Endodermal cell (in vitro differentiated cells): ENCODE measurements at regions not wholly inside any gene's neighbourhood (a gene's known extent, or its start where the extent isn't known, plus 50 kb on each side); places are given as distances from the start of the nearest gene placed in this dataset.

Source experiments
- DNase-seq: peaks from one replicate; pipeline ENCODE4 v3.0.0-alpha.2; 2017
- H3K27ac ChIP-seq: 2 replicates; pipeline ENCODE4 v1.5.1; 2013; ENCODE audit warnings: mild to moderate bottlenecking, low read depth, low read length, moderate library complexity
- H3K27me3 ChIP-seq: 2 replicates; pipeline ENCODE4 v1.6.1; 2013; ENCODE audit warnings: mild to moderate bottlenecking, low read length, moderate library complexity; ENCODE audit not compliant: insufficient read depth, control insufficient read depth, poor library complexity, severe bottlenecking
- H3K36me3 ChIP-seq: 2 replicates; pipeline ENCODE4 v1.7.0; 2013; ENCODE audit warnings: mild to moderate bottlenecking, low read length, moderate library complexity; ENCODE audit not compliant: control insufficient read depth, insufficient read depth
- H3K4me1 ChIP-seq: one replicate; pipeline ENCODE4 v1.7.0; 2013; ENCODE audit warnings: low read length; ENCODE audit not compliant: control insufficient read depth, insufficient read depth
- H3K4me3 ChIP-seq: 2 replicates; pipeline ENCODE4 v1.5.1; 2013; ENCODE audit warnings: mild to moderate bottlenecking, low read length, moderate library complexity
- H3K9ac ChIP-seq: 2 replicates; pipeline ENCODE4 v1.6.1; 2013; ENCODE audit warnings: mild to moderate bottlenecking, low read length, moderate library complexity; ENCODE audit not compliant: poor library complexity, severe bottlenecking; ENCODE audit errors: extremely low read depth
- H3K9me3 ChIP-seq: 2 replicates; pipeline ENCODE4 v1.6.1; 2013; ENCODE audit warnings: mild to moderate bottlenecking, low read length, moderate library complexity; ENCODE audit not compliant: control insufficient read depth
- H3K27ac Mint-ChIP-seq: 2 replicates; pipeline ENCODE4 v1.8.0; 2020; ENCODE audit warnings: mixed read lengths
- H3K27me3 Mint-ChIP-seq: 2 replicates; pipeline ENCODE4 v1.8.0; 2021; ENCODE audit warnings: mild to moderate bottlenecking, mixed read lengths; ENCODE audit not compliant: insufficient read depth
- H3K36me3 Mint-ChIP-seq: 2 replicates; pipeline ENCODE4 v1.8.0; 2020; ENCODE audit warnings: low read depth, mixed read lengths
- H3K4me1 Mint-ChIP-seq: 2 replicates; pipeline ENCODE4 v1.8.0; 2020; ENCODE audit warnings: mixed read lengths
- H3K4me3 Mint-ChIP-seq: 2 replicates; pipeline ENCODE4 v1.8.0; 2020; ENCODE audit warnings: mild to moderate bottlenecking, moderate library complexity, mixed read lengths
- H3K9me3 Mint-ChIP-seq: 2 replicates; pipeline ENCODE4 v1.8.0; 2020; ENCODE audit warnings: mild to moderate bottlenecking, mixed read lengths
- CTCF ChIP-seq: fragments of 200-600 bp; sonication (generic); conservative IDR thresholded peaks from 2 replicates; pipeline ENCODE4 v1.5.0; 2021; ENCODE audit warnings: antibody characterized with exemption, mild to moderate bottlenecking
- WGBS, 2 experiments: methylation state at CpG; one replicate each; pipeline versions ENCODE4 v1.1.5 to v1.1.7; 2013; ENCODE audit warnings: missing lambda C conversion rate in 2 of 2, mixed read lengths in 1 of 2; ENCODE audit not compliant: insufficient coverage in 1 of 2, insufficient read length in 1 of 2; 5-methylcytosine and 5-hydroxymethylcytosine counted together

- WGBS, 2 experiments: 60 to 83% methylated on average over 1 of the region's 1 CpG
- no peak overlapping the region for H3K27ac ChIP-seq
- no peaks in the 10 kb centered on the region for H3K36me3 ChIP-seq
- DNase-seq: no peak
- Mint-ChIP-seq H3K4me1 (peaks cover 15% of the 10 kb centered on the region), H3K36me3 (no peaks in the 10 kb centered on the region), H3K4me3 (no peak overlapping the region), H3K9me3 (no peaks in the 10 kb centered on the region), H3K27me3 (no peaks in the 10 kb centered on the region), H3K27ac (no peak overlapping the region)
- H3K9ac ChIP-seq: no peak overlapping the region
- TF ChIP-seq CTCF: no peak
- no peaks in the 10 kb centered on the region for H3K4me1 ChIP-seq
- no peaks in the 10 kb centered on the region for H3K9me3 ChIP-seq
- H3K4me3 ChIP-seq: no peak overlapping the region
- H3K27me3 ChIP-seq: no peaks in the 10 kb centered on the region
These were observed 232.1 kb upstream of the STK17B start for GRCh38 chr2:196403471-196403870.

DNA sequence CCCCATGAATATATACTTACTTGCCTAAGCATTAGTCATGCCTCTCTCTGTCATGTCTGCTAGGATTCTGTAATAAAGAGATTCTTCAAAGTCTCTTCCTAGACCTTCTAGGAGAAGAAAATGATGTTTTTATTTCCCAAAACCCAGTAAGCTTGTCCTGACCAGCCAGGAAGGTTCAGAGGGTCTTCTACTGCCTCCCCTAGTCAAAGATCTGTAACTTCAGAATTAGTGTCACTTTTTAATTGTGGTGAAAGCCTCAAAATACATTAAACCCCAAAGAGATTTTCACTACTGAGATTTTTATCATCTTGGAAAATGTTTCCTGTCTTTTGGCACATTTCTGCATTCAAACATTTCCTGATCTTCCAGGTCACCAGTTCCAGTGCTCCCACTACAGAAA, 232.9 kb upstream of the STK17B start:
- H3K4me1 ChIP-seq: peaks cover 4% of the 10 kb centered on the region
- no peak overlapping the region for H3K4me3 ChIP-seq
- no peak overlapping the region for H3K27ac ChIP-seq
- no peaks in the 10 kb centered on the region for H3K27me3 ChIP-seq
- Mint-ChIP-seq H3K27ac (no peak overlapping the region), H3K4me3 (no peak overlapping the region), H3K9me3 (no peaks in the 10 kb centered on the region), H3K4me1 (peaks cover 22% of the 10 kb centered on the region), H3K36me3 (no peaks in the 10 kb centered on the region), H3K27me3 (no peaks in the 10 kb centered on the region)
- no peaks in the 10 kb centered on the region for H3K9me3 ChIP-seq
- DNase-seq: no peak
- no peaks in the 10 kb centered on the region for H3K36me3 ChIP-seq
- TF ChIP-seq CTCF: peak; percentile 34
- no peak overlapping the region for H3K9ac ChIP-seq

DNA sequence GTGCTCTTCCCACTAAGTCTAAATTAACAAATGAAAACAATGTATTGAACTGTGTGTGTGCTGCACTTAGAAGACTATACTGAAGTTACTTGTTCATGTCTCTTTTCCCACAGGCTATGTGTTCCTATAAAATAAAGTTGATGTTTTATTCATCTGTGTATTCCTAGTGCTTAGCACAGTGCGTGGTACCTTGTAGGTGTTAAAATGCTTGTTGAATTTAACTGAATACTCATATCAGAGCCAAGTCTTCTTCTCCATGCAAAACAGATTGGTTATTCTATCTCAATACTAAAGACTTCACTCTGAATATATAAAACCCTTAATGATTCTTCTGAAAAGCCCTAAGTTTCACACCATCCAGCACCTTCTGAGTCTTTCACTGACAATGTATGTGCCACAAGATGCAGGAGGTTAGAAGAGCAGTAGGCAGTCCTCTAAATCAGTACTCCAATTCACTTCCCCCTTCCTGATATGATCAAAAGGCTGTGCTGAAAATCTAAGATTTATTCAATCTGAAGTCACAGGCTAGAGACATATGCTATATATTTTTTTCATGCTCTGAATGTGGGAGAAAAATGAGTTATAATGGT, 231.7 kb upstream of the CCDC150 start:
- Histone ChIP-seq H3K9ac (no peak overlapping the region), H3K4me1 (peaks cover 4% of the 10 kb centered on the region), H3K9me3 (no peaks in the 10 kb centered on the region), H3K27ac (no peak overlapping the region), H3K27me3 (no peaks in the 10 kb centered on the region), H3K4me3 (no peak overlapping the region), H3K36me3 (no peaks in the 10 kb centered on the region)
- no peak for DNase-seq
- no peak overlapping the region for H3K27ac Mint-ChIP-seq
- H3K9me3 Mint-ChIP-seq: no peaks in the 10 kb centered on the region
- no peak overlapping the region for H3K4me3 Mint-ChIP-seq
- TF ChIP-seq CTCF: no peak
- no peaks in the 10 kb centered on the region for H3K27me3 Mint-ChIP-seq
- peaks cover 31% of the 10 kb centered on the region for H3K4me1 Mint-ChIP-seq
- WGBS, 2 experiments: 83% methylated on average over 1 of the region's 1 CpG; no CpG with 5 or more reads in 1 of the 2 experiments
- H3K36me3 Mint-ChIP-seq: no peaks in the 10 kb centered on the region
